ENCODE measurements at regions not wholly inside any gene's neighbourhood (a gene's known extent, or its start where the extent isn't known, plus 50 kb on each side); places are given as distances from the start of the nearest gene placed in this dataset.
"Not testable (repeated sequence)": the region's sequence is repeated elsewhere in the genome, so short reads cannot be mapped to it uniquely, and the experiment has no call there.

DNA sequence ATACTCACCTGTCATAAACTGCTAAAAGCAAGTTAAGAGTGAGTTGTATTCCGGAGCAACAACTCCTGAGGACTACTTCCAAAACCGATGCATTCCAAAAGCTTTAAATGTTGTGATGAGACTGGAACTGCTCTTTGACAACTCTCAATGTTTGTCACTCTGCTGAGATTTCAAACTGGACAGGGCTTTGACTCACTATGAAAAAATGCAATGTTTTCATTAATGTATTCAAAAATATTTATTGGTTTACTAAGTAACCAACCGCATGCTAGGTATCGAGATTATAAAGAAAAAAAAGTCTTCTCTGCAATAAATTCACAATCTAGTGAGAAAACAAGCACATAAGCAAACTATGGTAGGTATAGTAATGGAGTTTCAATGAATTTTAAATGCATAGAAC lies 107.9 kb upstream of the GNAI1 start:
- no peak for DNase-seq (ENCODE audit: low read depth, low spot score)
- H3K4me3 ChIP-seq (ENCODE audit: low read length), result no peak overlapping the region

DNA sequence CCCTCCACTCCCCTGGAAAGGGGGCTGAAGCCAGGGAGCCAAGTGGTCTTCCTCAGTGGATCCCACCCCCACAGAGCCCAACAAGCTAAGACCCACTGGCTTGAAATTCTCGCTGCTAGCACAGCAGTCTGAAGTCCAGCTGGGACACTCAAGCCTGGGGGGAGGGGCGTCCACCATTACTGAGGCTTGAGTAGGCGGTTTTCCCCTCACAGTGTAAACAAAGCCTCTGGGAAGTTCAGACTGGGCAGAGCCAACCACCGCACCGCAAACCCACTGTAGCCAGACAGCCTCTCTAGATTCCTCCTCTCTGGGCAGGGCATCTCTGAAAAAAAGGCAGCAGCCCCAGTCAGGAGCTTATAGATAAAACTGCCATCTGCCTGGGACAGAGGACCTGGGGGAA lies 114.4 kb upstream of the GNAI1 start:
- not testable (repeated sequence) for H3K4me3 ChIP-seq (ENCODE audit: low read length); DNase-seq (ENCODE audit: low read depth, low spot score)

DNA sequence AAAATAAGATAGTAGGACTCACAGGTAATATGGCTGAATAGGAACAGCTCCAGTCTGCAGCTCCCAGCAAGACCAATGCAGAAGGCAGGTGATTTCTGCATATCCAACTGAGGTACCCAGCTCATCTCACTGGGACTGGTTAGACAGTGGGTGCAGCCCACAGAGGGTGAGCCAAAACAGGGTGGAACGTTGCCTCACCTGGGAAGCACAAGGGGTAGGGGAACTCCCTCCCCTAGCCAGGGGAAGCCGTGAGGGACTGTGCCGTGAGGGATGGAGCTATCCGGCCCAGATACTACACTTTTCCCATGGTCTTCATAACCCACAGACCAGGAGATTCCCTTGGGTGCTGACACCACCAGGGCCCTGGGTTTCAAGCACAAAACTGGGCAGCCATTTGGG lies 114.8 kb upstream of the GNAI1 start:
- DNase-seq (ENCODE audit: low read depth, low spot score); H3K4me3 ChIP-seq (ENCODE audit: low read length): not testable (repeated sequence)

DNA sequence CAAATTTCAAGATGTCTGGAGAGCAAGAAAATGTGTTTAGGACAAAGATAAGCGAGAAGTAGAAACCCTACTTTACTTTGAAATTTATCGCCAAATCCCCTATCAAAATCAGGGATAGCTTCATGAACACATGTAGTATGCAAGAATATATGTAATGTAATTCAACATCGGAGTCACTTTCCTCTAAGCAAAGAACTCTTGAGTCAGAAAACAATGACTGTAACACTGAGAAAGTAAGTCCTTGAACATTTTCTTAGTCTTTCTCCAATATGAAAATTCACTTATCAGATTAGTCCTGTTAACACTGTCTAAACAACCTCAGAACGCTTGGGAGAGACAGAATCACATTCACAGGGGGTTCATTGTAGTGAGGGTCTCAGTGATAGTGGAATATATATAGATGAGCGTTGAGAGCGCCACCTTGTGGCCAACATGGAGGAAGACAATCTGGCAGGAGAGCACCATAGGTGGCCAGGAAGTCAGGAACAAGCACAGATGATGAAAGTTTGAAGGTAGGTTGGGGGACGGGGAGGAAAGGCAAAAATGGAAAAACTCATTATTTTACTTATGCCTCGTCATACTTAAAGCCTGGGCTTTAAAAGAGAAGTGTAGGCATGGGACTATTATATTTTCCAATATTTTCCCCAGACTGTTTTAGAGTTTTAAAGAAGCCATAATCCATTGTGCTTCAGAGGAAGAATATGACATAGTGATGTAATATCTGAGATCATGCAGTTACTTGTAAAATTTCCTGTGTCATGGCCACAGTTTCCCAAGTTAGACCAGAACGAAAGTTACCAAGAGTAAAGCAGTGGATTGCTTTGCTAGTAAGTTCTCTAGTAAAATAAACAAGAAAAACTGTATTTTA lies 115.5 kb upstream of the GNAI1 start:
- DNase-seq (ENCODE audit: low read depth, low spot score), result peak; percentile 54
- H3K4me3 ChIP-seq (ENCODE audit: low read length), result no peak overlapping the region

DNA sequence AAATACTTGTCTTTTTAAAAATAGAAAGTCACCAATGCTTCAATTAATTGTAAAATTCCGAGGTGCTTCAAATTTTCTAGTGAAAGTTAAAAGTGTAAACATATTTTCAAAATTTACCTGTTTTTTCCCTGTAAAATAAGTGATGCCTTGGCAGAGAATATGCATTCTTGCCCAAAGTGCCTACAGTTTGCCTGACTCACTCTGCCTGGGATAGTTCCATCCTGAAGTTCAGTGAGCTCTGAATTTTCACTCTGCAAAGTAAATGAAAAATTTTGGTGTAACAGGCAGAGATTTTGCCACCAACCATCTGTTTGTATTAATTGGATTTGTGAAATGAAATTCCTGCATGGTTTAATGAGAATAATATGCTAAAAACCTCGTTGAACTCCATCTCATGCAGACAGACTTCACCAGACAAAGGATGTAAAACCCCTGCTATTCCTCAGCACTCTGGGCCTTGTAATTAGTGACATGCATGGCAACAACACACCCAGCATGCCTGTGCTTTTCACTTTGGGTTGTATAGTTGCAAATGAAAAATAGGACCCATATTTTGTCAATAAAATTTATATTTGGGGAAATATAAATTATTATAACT lies 117.4 kb upstream of the GNAI1 start:
- H3K4me3 ChIP-seq (ENCODE audit: low read length), result no peak overlapping the region
- no peak for DNase-seq (ENCODE audit: low read depth, low spot score)

DNA sequence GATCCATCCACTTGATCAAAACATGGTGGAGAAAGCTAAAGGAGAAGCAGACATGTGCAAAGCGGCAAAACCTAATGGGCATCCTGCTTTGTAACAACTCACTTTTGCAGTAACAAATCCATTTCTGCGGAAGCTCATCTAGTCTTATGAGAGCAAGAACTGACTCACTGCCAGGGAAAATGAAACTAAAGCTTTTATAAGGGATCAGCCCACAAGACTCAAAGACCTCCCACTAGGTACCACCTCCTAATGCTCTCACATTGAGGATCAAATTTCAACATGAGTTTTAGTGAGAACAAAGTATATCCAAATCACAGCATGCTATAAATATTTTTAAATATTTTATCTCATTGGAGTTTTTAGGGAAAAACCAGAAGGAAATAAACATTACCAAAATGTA lies 120.1 kb upstream of the GNAI1 start:
- no peak for DNase-seq (ENCODE audit: low read depth, low spot score)
- H3K4me3 ChIP-seq (ENCODE audit: low read length), result no peak overlapping the region

DNA sequence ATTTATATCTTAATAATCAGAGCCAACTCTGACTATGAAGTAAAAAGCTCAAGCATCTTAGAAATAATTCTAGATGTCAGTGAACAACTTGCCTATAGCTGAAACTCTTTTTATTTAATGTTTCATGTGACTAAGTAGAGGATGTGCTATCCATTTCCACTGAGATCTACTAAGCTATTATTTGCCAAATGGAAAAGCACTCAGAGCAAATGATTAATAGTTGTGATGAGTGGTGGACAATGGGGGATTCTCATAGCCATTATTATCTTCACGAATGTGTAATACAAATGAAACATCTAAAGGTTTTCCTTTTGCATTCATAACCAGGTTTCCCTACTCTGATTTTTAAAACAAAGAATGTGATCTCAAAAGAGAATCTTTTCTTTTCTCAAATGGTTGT lies 126.6 kb upstream of the GNAI1 start:
- no peak for DNase-seq (ENCODE audit: low read depth, low spot score)
- H3K4me3 ChIP-seq (ENCODE audit: low read length), result no peak overlapping the region

DNA sequence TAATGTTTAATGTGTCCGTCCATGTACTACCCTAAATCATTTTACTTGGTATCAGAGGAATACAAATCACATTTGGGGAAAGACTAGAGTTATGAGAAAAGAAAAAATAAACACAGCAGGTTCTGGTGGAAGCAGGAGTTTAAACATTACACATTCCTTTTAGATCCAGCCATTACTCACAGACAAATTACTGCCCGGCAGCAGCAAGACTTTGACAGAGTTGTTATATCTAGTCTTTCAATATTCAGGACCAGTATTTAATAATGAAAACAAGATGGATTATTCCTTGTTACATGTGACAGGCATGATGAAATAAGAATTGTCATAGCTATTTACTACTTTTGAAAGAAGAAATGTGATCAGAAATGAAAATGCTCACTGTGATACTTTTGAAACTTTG lies 131.8 kb upstream of the GNAI1 start:
- no peak overlapping the region for H3K4me3 ChIP-seq (ENCODE audit: low read length)
- DNase-seq (ENCODE audit: low read depth, low spot score), result no peak

DNA sequence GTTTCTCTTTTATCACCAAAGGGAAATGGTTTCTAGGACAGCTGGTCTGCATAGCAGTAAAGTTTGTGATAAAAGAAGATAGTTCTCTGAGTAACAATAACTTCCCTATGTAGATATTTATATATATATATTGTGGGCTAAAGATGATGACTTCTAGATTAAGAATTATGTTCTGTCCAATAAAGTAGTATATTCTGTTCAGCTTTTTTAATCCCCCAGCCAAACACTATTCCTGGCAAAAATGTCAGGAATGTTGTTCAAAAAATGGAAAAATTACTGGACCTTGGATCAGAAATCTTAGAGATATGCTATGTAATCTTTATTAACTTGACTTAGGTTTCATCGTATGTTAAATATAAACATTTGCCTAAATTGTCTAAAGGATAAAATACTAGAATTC lies 136.3 kb upstream of the GNAI1 start:
- H3K4me3 ChIP-seq (ENCODE audit: low read length), result no peak overlapping the region
- DNase-seq (ENCODE audit: low read depth, low spot score), result no peak

DNA sequence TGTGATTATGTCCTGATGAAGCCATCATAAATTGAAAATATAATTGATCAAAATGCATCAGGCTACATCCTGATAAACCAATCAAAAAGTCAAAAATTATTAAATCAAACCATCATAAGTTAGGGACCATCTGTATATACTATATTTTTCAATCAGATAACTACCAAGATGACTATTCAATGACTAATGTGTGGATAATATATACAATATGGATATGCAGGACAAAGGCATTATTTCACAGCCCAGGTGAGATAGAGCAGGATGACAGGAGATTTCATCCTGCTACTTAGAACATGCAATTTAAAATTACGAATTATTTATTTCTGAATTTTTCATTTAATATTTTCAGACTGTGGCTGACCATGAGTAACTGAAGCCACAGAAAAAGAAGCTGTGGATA lies 137.3 kb upstream of the GNAI1 start:
- DNase-seq (ENCODE audit: low read depth, low spot score), result no peak
- H3K4me3 ChIP-seq (ENCODE audit: low read length), result no peak overlapping the region

DNA sequence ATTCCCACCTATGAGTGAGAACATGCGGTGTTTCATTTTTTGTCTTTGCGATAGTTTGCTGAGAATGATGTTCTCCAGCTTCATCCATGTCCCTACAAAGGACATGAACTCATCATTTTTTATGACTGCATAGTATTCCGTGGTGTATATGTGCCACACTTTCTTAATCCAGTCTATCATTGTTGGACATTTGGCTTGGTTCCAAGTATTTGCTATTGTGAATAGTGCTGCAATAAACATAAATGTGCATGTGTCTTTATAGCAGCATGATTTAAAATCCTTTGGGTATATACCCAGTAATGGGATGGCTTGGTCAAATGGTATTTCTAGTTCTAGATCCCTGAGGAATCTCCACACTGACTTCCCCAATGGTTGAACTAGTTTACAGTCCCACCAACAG lies 138.9 kb upstream of the GNAI1 start:
- not testable (repeated sequence) for H3K4me3 ChIP-seq (ENCODE audit: low read length); DNase-seq (ENCODE audit: low read depth, low spot score)

DNA sequence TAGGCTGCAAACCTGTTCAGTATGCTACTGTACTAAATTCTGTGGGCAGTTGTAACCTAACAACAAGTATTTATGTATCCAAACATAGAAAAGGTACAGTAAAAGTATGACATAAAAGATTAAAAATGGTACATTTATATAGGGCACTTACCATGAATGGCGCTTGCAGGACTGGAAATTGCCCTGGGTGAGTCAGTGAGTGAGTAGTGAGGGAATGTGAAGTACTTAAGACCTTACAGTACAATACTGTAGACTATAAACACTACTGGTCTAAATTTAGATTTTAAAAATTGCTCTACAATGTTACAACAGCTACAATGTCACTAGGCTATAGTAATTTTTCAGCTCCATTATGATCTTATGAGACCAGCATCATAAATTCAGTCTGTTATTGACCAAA lies 146.0 kb upstream of the GNAI1 start:
- no peak overlapping the region for H3K4me3 ChIP-seq (ENCODE audit: low read length)
- no peak for DNase-seq (ENCODE audit: low read depth, low spot score)

DNA sequence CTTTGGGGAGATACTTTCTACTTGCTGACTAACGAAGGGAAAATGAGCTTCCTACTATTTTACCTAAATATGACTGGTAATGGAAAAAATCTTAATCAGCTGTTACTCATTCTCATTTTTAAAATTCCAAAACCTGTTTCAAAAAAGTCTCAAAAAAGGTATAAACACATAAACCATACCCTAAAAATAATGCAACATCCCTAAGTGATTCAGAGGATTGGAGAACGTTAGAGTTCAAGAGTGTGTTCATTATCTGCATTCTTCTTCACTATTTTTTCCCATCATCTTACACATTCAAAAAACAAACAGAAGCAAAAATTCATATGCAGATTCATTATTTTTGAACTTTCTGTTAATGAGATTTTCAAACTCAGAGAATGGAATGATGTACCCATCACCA lies 150.4 kb upstream of the GNAI1 start:
- DNase-seq (ENCODE audit: low read depth, low spot score), result no peak

DNA sequence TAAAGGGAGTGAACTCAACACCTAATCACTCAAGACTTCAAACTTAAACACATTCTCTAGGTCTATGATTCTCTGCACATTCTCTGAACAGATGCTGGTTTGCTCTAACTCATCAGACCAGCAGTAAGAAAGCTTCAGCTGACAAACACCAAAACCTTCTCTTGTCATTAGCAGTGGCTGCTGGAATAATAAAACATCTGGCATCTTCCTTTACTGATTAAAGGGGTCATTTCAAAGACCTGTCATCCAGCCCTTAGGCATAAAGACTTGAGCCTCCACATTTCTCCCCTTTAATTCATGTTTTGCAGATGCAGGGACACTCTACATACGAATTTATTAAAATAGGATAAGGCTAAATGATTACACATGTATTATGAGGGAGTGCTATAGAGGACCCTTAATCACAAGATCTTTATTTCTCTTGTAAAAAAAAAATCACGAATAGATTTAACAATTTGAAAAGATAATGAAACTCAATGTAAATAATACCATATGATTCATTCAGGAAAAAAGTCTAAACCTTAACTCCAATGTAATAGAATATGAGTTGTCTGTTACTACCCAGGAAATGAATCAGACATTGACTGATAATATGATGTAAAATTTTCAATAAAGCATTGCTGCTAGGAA lies 152.4 kb upstream of the GNAI1 start:
- H3K4me3 ChIP-seq (ENCODE audit: low read length), result no peak overlapping the region
- DNase-seq (ENCODE audit: low read depth, low spot score), result no peak

More for the DNA sequence above, 150.4 kb upstream of the GNAI1 start:
- H3K4me3 ChIP-seq (ENCODE audit: low read length), result no peak overlapping the region

DNA sequence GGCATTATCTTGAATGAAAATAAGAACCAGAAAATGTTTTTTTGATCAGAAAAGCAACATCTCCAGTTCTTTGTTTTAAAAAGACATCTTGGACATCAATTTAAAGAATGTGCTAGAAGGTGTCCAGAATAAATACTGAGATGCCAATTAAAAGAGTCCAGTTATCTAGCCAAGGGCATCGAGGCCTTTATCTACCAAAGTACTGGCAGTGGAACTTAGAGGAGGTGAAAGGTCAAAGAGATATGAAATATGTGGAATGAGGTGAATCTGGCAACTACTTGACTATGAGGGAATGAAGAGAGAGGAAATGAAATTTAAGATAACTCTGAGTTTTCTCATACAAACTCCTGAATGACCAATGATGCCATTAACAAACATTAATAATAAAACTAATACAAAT lies 154.3 kb upstream of the GNAI1 start:
- no peak overlapping the region for H3K4me3 ChIP-seq (ENCODE audit: low read length)
- no peak for DNase-seq (ENCODE audit: low read depth, low spot score)

DNA sequence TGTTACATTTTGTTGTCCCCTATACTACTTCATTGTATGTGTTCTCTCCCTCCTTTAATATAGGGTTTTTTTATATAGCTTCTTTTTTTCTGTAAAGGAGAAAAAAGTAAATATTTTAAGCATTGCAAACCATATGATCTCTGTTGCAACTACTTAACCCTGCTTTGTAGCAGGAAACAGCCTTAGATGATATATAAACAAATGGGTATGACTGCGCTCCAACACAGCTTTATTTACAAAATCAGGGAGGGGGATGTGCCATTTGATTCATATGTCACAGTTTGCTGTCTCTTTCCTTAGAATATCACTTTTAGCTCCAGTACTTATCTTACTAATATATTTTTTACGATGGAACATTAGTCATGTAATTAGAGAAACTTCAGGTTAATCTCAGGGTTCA lies 155.2 kb upstream of the GNAI1 start:
- H3K4me3 ChIP-seq (ENCODE audit: low read length), result no peak overlapping the region

DNA sequence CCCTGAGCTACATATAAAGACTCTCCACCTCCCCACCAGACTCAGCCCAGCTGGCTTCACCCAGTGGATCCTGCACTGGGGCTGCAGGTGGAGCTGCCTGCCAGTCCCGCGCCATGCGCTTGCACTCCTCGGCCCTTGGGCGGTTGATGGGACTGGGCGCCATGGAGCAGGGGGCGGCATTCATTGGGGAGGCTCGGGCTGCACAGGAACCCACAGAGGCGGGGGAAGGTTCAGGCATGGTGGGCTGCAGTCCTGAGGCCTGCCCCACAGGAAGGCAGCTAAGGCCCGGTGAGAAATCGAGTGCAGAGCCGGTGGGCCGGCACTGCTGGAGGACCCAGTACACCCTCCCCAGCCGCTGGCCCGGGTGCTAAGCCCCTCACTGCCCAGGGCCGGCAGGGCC lies 157.2 kb upstream of the GNAI1 start:
- no peak for DNase-seq (ENCODE audit: low read depth, low spot score)
- H3K4me3 ChIP-seq (ENCODE audit: low read length), result no peak overlapping the region

More for the DNA sequence above, 155.2 kb upstream of the GNAI1 start:
- no peak for DNase-seq (ENCODE audit: low read depth, low spot score)

DNA sequence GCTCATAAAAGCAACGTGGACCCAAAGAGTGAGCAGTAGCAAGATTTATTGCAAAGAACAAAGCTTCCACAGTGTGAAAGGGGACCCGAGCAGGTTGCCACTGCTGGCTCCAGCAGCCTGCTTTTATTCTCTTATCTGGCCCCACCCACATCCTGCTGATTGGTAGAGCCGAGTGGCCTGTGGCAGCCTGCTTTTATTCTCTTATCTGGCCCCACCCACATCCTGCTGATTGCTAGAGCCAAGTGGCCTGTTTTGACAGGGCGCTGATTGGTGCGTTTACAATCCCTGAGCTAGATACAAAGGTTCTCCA lies 158.0 kb upstream of the GNAI1 start:
- peak; percentile 5 for DNase-seq (ENCODE audit: low read depth, low spot score)
- H3K4me3 ChIP-seq (ENCODE audit: low read length), result not testable (repeated sequence)

DNA sequence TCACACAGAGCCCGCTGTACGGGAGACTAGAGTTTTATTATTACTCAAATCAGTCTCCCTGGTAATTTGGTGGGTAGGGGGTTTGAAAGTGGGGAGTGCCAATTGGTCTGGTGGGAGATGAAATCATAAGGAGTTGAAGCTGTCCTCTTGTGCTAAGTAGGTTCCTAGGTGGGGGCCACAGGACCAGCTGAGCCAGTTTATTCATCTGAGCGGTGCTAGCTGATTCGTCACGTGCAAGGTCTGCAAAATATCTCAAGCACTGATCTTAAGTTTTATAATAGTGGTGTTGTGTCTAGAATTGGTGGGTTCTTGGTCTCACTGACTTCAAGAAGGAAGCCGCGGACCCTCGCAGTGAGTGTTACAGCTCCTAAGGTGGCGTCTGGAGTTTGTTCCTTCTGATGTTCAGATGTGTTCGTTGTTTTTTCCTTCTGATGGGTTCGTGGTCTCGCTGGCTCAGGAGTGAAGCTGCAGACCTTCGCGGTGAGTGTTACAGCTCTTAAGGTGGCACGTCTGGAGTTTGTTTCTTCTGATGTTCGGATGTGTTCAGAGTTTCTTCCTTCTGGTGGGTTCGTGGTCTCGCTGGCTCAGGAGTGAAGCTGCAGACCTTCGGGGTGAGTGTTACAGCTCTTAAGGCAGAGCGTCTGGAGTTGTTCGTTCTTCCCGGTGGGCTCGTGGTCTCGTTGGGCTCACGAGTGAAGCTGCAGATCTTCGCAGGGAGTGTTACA lies 158.5 kb upstream of the GNAI1 start:
- not testable (repeated sequence) for H3K4me3 ChIP-seq (ENCODE audit: low read length)
- peak; percentile 9 for DNase-seq (ENCODE audit: low read depth, low spot score)

DNA sequence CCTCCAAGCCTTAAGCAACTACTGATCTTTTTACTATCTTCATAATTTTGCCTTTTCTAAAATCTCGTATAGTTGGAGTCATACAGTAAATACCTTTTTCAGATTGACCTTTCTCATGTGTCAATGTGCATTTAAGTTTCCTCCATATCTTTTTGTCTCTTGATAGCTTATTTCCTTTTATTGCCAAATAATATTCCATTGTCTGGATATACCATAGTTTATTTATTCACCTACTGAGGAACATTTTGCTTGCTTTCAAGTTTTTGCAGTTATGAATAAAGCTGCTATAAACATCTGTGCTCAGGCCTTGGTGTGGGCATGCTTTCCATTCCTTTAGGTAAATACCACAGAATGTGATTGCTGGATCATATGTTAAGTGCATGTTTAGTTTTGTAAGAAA lies 161.2 kb upstream of the GNAI1 start:
- DNase-seq (ENCODE audit: low read depth, low spot score), result no peak
- no peak overlapping the region for H3K4me3 ChIP-seq (ENCODE audit: low read length)
